ENCODE measurements at regions not wholly inside any gene's neighbourhood (a gene's known extent, or its start where the extent isn't known, plus 50 kb on each side); places are given as distances from the start of the nearest gene placed in this dataset.

- Mint-ChIP-seq H3K9me3 (ENCODE audit: unreplicated experiment) (no peaks in the 10 kb centered on the region), H3K36me3 (ENCODE audit: unreplicated experiment) (no peaks in the 10 kb centered on the region), H3K27ac (ENCODE audit: unreplicated experiment) (peak overlapping the region; percentile 14), H3K27me3 (ENCODE audit: unreplicated experiment) (no peaks in the 10 kb centered on the region), H3K4me3 (ENCODE audit: unreplicated experiment) (no peak overlapping the region), H3K4me1 (ENCODE audit: unreplicated experiment) (peaks cover 30% of the 10 kb centered on the region)
- DNase-seq (ENCODE audit: extremely low spot score, unreplicated experiment), result no peak
- no peak for TF ChIP-seq CTCF (IDR thresholded peaks at IDR 0.05)
Measured at GRCh38 chr2:203592470-203592869, 57.4 kb upstream of the RAPH1 start.

- Mint-ChIP-seq H3K4me3 (ENCODE audit: unreplicated experiment) (no peak overlapping the region), H3K4me1 (ENCODE audit: unreplicated experiment) (peaks cover 30% of the 10 kb centered on the region), H3K27ac (ENCODE audit: unreplicated experiment) (no peak overlapping the region), H3K27me3 (ENCODE audit: unreplicated experiment) (no peaks in the 10 kb centered on the region), H3K36me3 (ENCODE audit: unreplicated experiment) (no peaks in the 10 kb centered on the region), H3K9me3 (ENCODE audit: unreplicated experiment) (no peaks in the 10 kb centered on the region)
- TF ChIP-seq CTCF (IDR thresholded peaks at IDR 0.05), result no peak
- DNase-seq (ENCODE audit: extremely low spot score, unreplicated experiment), result no peak
Measured at GRCh38 chr2:203594541-203594940, 59.4 kb upstream of the RAPH1 start.

- TF ChIP-seq CTCF (IDR thresholded peaks at IDR 0.05), result no peak
- no peak overlapping the region for H3K27ac Mint-ChIP-seq (ENCODE audit: unreplicated experiment)
Measured at GRCh38 chr2:203596183-203596582, 61.1 kb upstream of the RAPH1 start.

GRCh38 chr2:203599509-203599908 lies 64.4 kb upstream of the RAPH1 start:
- Mint-ChIP-seq H3K4me3 (ENCODE audit: unreplicated experiment) (no peak overlapping the region), H3K36me3 (ENCODE audit: unreplicated experiment) (no peaks in the 10 kb centered on the region), H3K27me3 (ENCODE audit: unreplicated experiment) (no peaks in the 10 kb centered on the region), H3K4me1 (ENCODE audit: unreplicated experiment) (peaks cover 11% of the 10 kb centered on the region), H3K9me3 (ENCODE audit: unreplicated experiment) (no peaks in the 10 kb centered on the region), H3K27ac (ENCODE audit: unreplicated experiment) (no peak overlapping the region)
- no peak for DNase-seq (ENCODE audit: extremely low spot score, unreplicated experiment)
- TF ChIP-seq CTCF (IDR thresholded peaks at IDR 0.05), result no peak

More at GRCh38 chr2:203596183-203596582, 61.1 kb upstream of the RAPH1 start:
- Mint-ChIP-seq H3K36me3 (ENCODE audit: unreplicated experiment) (no peaks in the 10 kb centered on the region), H3K9me3 (ENCODE audit: unreplicated experiment) (no peaks in the 10 kb centered on the region), H3K4me1 (ENCODE audit: unreplicated experiment) (peaks cover 30% of the 10 kb centered on the region), H3K27me3 (ENCODE audit: unreplicated experiment) (no peaks in the 10 kb centered on the region), H3K4me3 (ENCODE audit: unreplicated experiment) (no peak overlapping the region)
- DNase-seq (ENCODE audit: extremely low spot score, unreplicated experiment), result no peak

GRCh38 chr2:203600286-203600685 lies 65.2 kb upstream of the RAPH1 start:
- Mint-ChIP-seq H3K4me1 (ENCODE audit: unreplicated experiment) (peaks cover 4% of the 10 kb centered on the region), H3K27me3 (ENCODE audit: unreplicated experiment) (no peaks in the 10 kb centered on the region), H3K36me3 (ENCODE audit: unreplicated experiment) (no peaks in the 10 kb centered on the region), H3K4me3 (ENCODE audit: unreplicated experiment) (no peak overlapping the region), H3K9me3 (ENCODE audit: unreplicated experiment) (no peaks in the 10 kb centered on the region), H3K27ac (ENCODE audit: unreplicated experiment) (no peak overlapping the region)
- no peak for TF ChIP-seq CTCF (IDR thresholded peaks at IDR 0.05)
- no peak for DNase-seq (ENCODE audit: extremely low spot score, unreplicated experiment)

Data from osteocyte (in vitro differentiated cells).